Astrocyte (in vitro differentiated cells and primary cell): ENCODE measurements at regions not wholly inside any gene's neighbourhood (a gene's known extent, or its start where the extent isn't known, plus 50 kb on each side); places are given as distances from the start of the nearest gene placed in this dataset.

Source experiments
- DNase-seq: peaks from one replicate; pipeline ENCODE4 v3.0.0-alpha.2; 2010; ENCODE audit warnings: low read depth
- FAIRE-seq: peaks from 2 replicates; lab custom pipeline; 2011; peaks lifted over from hg19 to GRCh38; lab: Jason Lieb, UNC
- H2AFZ ChIP-seq: 2 replicates; pipeline ENCODE4 v1.6.0; 2012; ENCODE audit warnings: low read depth, low read length, inconsistent platforms
- H3K27ac ChIP-seq: 2 replicates; pipeline ENCODE4 v1.5.1; 2011; ENCODE audit warnings: low read depth, low read length, inconsistent platforms
- H3K27me3 ChIP-seq: 2 replicates; pipeline ENCODE4 v1.6.0; 2011; ENCODE audit warnings: low read length, inconsistent platforms; ENCODE audit not compliant: insufficient read depth
- H3K36me3 ChIP-seq: 2 replicates; pipeline ENCODE4 v1.5.1; 2011; ENCODE audit warnings: low read length, inconsistent platforms; ENCODE audit not compliant: insufficient read depth
- H3K4me1 ChIP-seq: 2 replicates; pipeline ENCODE4 v1.5.1; 2011; ENCODE audit warnings: low read length, inconsistent platforms; ENCODE audit not compliant: insufficient read depth
- H3K4me2 ChIP-seq: 2 replicates; pipeline ENCODE4 v1.6.0; 2012; ENCODE audit warnings: low read length, inconsistent platforms
- H3K4me3 ChIP-seq: 2 replicates; pipeline ENCODE4 v1.5.1; 2011; ENCODE audit warnings: low read depth, mild to moderate bottlenecking, low read length, inconsistent platforms; ENCODE audit not compliant: insufficient read depth
- H3K79me2 ChIP-seq: 2 replicates; pipeline ENCODE4 v1.6.0; 2012; ENCODE audit warnings: mild to moderate bottlenecking, low read length, inconsistent platforms; ENCODE audit not compliant: insufficient read depth
- H3K9ac ChIP-seq: 2 replicates; pipeline ENCODE4 v1.6.0; 2012; ENCODE audit warnings: mild to moderate bottlenecking, low read length, inconsistent platforms
- H3K9me3 ChIP-seq: 2 replicates; pipeline ENCODE4 v1.5.1; 2012; ENCODE audit warnings: low read depth, mild to moderate bottlenecking, low read length, inconsistent platforms; ENCODE audit not compliant: insufficient read depth
- H4K20me1 ChIP-seq: 2 replicates; pipeline ENCODE4 v1.6.0; 2012; ENCODE audit warnings: low read length, inconsistent platforms; ENCODE audit not compliant: insufficient read depth
- H3K27ac Mint-ChIP-seq: one replicate; pipeline ENCODE4 v1.8.0; 2021; ENCODE audit warnings: mild to moderate bottlenecking, mixed read lengths; ENCODE audit not compliant: unreplicated experiment
- H3K27me3 Mint-ChIP-seq: one replicate; pipeline ENCODE4 v1.8.0; 2021; ENCODE audit warnings: low read depth, mixed read lengths; ENCODE audit not compliant: unreplicated experiment
- H3K36me3 Mint-ChIP-seq: one replicate; pipeline ENCODE4 v1.8.0; 2021; ENCODE audit warnings: low read depth, mixed read lengths; ENCODE audit not compliant: unreplicated experiment
- H3K4me1 Mint-ChIP-seq: one replicate; pipeline ENCODE4 v1.8.0; 2021; ENCODE audit warnings: low read depth, mixed read lengths; ENCODE audit not compliant: unreplicated experiment
- H3K4me3 Mint-ChIP-seq: one replicate; pipeline ENCODE4 v1.8.0; 2021; ENCODE audit warnings: mild to moderate bottlenecking, moderate library complexity, mixed read lengths; ENCODE audit not compliant: unreplicated experiment
- H3K9me3 Mint-ChIP-seq: one replicate; pipeline ENCODE4 v1.8.0; 2021; ENCODE audit warnings: mild to moderate bottlenecking, mixed read lengths; ENCODE audit not compliant: unreplicated experiment
- CTCF ChIP-seq: IDR thresholded peaks from 2 replicates; pipeline ENCODE4 v1.5.1; 2011; ENCODE audit warnings: low read depth, mild to moderate bottlenecking, inconsistent platforms, low read length, moderate library complexity; ENCODE audit not compliant: insufficient read depth
- EZH2 ChIP-seq: IDR thresholded peaks from 2 replicates; pipeline ENCODE4 v1.6.1; 2012; ENCODE audit warnings: mild to moderate bottlenecking, low read length, inconsistent platforms; ENCODE audit not compliant: insufficient read depth

GRCh38 chr6:19337101-19337500 lies 500.1 kb upstream of the ID4 start:
- no peak overlapping the region for H3K4me2 ChIP-seq
- no peak overlapping the region for H3K9ac ChIP-seq
- peak; percentile 23 for DNase-seq
- no peak overlapping the region for H3K4me3 Mint-ChIP-seq
- H2AFZ ChIP-seq: no peak overlapping the region
- no peaks in the 10 kb centered on the region for H3K27me3 Mint-ChIP-seq
- no peak for TF ChIP-seq EZH2
- FAIRE-seq: no peak
- no peak overlapping the region for H3K4me3 ChIP-seq
- no peaks in the 10 kb centered on the region for H3K36me3 ChIP-seq
- H3K36me3 Mint-ChIP-seq: no peaks in the 10 kb centered on the region
- H3K27me3 ChIP-seq: no peaks in the 10 kb centered on the region
- H3K4me1 ChIP-seq: peaks cover 4% of the 10 kb centered on the region
- H3K27ac ChIP-seq: no peak overlapping the region
- H3K9me3 Mint-ChIP-seq: no peaks in the 10 kb centered on the region
- H3K4me1 Mint-ChIP-seq: peaks cover 3% of the 10 kb centered on the region
- H3K79me2 ChIP-seq: no peaks in the 10 kb centered on the region
- no peaks in the 10 kb centered on the region for H4K20me1 ChIP-seq
- no peak overlapping the region for H3K27ac Mint-ChIP-seq
- no peaks in the 10 kb centered on the region for H3K9me3 ChIP-seq

GRCh38 chr6:19342616-19343015 lies 494.6 kb upstream of the ID4 start:
- TF ChIP-seq EZH2 (no peak), CTCF (no peak)
- Histone ChIP-seq H3K4me3 (no peak overlapping the region), H2AFZ (no peak overlapping the region), H3K79me2 (no peaks in the 10 kb centered on the region), H4K20me1 (no peaks in the 10 kb centered on the region), H3K9ac (no peak overlapping the region), H3K36me3 (no peaks in the 10 kb centered on the region), H3K4me2 (no peak overlapping the region), H3K9me3 (no peaks in the 10 kb centered on the region), H3K27me3 (no peaks in the 10 kb centered on the region), H3K4me1 (no peaks in the 10 kb centered on the region), H3K27ac (no peak overlapping the region)
- DNase-seq (peak; percentile 11), FAIRE-seq (no peak)
- Mint-ChIP-seq H3K27me3 (no peaks in the 10 kb centered on the region), H3K36me3 (no peaks in the 10 kb centered on the region), H3K9me3 (no peaks in the 10 kb centered on the region), H3K4me3 (no peak overlapping the region), H3K27ac (peak overlapping the region; percentile 34), H3K4me1 (peaks cover 2% of the 10 kb centered on the region)

GRCh38 chr6:19349429-19349828 lies 487.7 kb upstream of the ID4 start:
- Histone ChIP-seq H3K4me1 (no peaks in the 10 kb centered on the region), H3K4me2 (no peak overlapping the region), H3K36me3 (no peaks in the 10 kb centered on the region), H3K27ac (no peak overlapping the region), H3K9me3 (no peaks in the 10 kb centered on the region), H2AFZ (no peak overlapping the region), H4K20me1 (no peaks in the 10 kb centered on the region), H3K9ac (no peak overlapping the region), H3K27me3 (no peaks in the 10 kb centered on the region), H3K4me3 (no peak overlapping the region), H3K79me2 (no peaks in the 10 kb centered on the region)
- no peaks in the 10 kb centered on the region for H3K4me1 Mint-ChIP-seq
- no peak overlapping the region for H3K4me3 Mint-ChIP-seq
- H3K36me3 Mint-ChIP-seq: no peaks in the 10 kb centered on the region
- no peak for TF ChIP-seq CTCF
- TF ChIP-seq EZH2: no peak
- DNase-seq: no peak
- no peaks in the 10 kb centered on the region for H3K27me3 Mint-ChIP-seq
- FAIRE-seq: no peak
- peaks cover 3% of the 10 kb centered on the region for H3K9me3 Mint-ChIP-seq
- no peak overlapping the region for H3K27ac Mint-ChIP-seq
